ENCODE measurements at regions not wholly inside any gene's neighbourhood (a gene's known extent, or its start where the extent isn't known, plus 50 kb on each side); places are given as distances from the start of the nearest gene placed in this dataset.
"Not testable (repeated sequence)": the region's sequence is repeated elsewhere in the genome, so short reads cannot be mapped to it uniquely, and the experiment has no call there.

DNA sequence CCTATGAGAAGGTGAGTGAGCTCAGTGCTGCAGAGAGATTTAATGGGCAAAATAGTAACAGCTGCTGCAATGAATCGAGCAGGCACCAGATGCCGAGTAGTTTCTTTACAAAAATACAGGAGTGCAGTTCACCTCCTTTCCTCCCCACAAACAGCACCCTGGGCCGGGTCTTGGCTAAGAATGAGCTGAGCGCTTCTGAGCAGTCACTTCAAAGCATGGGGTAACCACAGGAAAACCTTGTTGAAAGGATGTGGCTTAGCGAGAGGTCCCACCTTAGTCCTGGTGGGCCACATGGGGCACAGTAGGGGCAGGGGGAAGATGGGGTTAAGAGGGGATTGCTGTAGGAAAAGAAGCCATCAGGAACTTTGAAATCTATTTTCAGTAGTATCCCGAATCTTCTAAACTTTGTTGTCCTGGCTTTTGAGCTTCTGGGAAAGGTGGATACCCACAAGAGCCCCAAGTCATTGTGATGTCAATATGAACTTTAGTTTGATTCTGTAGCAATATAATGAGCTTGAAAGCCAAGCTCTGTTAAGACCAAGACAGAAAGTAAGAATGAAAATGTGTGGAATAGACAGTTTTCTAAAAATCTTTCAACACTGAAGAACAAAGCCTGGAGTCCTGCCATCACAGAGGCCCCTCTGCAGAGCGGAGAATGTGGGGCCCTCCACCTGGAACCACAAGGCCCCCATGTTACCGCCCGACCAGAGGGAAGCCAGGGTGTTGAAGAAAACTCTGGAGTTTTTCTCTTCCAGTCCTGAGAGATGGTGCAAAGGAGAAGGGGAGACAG lies 101.0 kb upstream of the ZNF236 start:
- peak; percentile 15 to 31 for DNase-seq (ENCODE audit: low read depth in 2 of 2)

DNA sequence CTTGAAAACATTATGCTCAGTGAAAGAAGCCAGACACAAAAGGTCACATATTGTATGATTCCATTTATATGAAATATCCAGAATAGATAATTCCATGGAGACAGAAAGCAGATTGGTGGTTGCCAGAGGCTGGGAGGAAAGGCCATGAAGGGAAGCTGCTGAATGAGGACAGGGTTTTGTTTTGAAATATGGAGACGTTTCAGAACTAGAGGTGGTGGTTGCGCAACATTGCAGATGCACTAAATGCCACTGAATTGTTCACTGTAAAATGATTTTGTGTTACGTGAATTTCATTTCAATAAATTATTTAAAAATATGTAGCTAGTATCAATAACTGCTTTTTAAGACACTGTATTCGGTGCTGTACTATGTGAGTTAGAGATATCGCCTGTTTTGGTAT lies 101.7 kb upstream of the ZNF236 start:
- DNase-seq (ENCODE audit: low read depth in 2 of 2), result no peak

DNA sequence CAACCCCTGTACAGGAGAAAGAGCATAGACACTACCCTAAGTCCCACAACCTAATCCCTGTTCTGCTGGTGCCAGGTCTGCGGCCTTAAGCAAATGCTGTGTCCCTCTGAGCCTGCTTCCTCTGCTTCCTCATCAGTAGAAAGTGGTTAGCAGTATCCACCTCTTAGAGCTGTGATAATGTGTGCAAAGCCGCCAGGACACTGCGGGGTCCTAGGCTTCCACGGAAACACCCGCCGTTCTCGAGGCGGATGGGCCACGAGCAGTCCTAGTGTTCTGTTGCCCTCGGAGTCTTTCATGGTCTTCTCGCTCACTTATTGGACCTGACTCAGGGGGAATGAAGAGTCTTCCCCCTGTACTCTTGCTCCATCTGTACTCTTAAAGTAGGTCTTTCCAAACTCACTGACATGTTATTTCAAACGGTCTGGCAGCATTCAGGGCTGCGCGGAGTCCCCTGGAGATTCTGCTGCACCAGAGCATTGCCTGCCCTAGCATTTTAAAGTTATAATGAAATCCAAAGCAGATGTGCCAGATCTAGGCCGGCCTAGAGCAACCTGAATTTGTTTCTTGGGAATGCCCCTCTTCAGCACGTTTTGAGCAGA lies 107.2 kb upstream of the ZNF236 start:
- DNase-seq (ENCODE audit: low read depth in 2 of 2), result no peak

DNA sequence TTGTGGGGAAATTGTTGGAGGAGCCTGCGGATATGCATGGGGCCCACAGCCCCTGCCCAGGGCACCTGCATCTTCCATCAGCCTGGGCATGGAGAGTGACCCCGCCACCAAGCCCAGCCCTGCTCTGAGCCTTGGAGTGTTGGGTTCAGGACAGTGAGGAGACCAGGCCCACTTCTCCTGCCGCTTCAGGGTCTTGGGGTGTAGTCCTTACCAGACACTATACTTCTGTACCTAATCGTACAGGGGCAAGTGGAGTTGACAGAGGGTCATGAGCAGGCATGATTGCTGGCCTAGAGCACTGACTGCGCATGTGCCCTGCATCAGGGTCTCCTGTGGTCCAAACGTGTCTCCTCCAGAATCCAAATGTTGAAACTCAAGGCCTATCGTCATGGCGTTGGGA lies 108.9 kb upstream of the ZNF236 start:
- DNase-seq (ENCODE audit: low read depth in 2 of 2), result no peak

DNA sequence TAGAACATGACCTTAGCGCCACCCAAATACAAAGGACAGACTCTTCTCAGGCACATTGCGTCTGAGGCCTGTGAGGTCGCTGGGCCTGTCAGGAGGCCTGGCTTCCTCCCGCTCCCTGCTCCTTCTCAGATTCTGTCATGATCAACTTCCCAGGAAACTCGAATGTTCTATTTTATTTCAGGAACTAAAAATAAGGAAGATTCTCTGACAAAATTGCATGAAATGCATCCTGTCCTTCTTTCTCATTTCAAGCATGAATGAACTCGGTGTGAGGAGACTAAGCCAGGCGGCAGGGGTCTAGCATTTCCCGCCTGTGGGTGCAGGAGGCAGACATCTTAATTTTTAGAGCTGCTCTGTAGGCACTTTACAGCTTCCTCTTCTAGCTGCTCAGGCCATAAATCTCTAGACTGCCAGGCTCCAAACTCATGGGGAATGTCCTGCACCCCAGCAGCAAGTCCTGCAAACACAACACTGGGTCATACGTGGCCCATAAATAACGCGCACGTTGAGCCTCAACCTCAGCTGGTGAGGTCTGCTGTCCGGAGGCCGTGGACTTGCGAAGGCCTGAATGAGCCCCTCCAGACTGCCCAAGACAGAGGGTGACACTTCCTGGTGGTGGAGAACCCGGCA lies 109.7 kb upstream of the ZNF236 start:
- no peak for DNase-seq (ENCODE audit: low read depth in 2 of 2)

GRCh38 chr18:76710646-76711520 lies 111.5 kb upstream of the ZNF236 start:
- no peak for DNase-seq (ENCODE audit: low read depth in 2 of 2)

GRCh38 chr18:76709659-76710645 lies 112.4 kb upstream of the ZNF236 start:
- peak; percentile 33 to 47 for DNase-seq (ENCODE audit: low read depth in 2 of 2)

DNA sequence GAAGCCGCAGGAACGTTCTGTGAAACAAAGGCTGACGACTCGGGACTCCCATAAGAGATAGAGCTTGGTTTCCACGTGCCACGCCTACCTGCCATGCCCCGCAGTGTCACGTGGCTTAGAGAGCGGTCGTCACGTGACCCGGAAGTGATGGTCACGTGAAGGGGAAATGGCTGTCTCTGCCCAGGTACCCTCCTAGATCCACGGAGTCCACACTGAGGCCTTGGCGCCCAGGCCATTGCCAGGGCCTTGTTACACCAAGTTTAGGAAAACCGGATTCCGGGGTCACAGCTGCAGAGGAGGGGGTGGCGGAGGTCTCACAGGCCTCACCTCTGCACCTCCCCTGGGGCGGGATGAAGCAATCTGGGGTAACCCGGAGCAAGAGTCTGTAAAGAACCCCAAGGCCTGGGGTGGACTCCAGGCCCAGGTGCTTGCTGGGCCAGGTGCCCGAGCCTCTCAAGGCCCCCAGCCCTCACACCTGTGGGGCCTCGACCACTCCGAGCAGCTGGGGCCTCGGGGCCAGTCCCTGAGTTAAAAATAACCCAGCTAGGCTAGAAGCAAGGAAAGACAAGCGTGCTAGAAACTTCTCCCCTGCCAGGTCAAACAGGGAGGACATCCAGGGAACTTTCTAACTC lies 113.5 kb upstream of the ZNF236 start:
- no peak for DNase-seq (ENCODE audit: low read depth in 2 of 2)

- no peak for DNase-seq (ENCODE audit: low read depth in 2 of 2)
These were observed 114.2 kb upstream of the ZNF236 start for GRCh38 chr18:76708071-76708721.

DNA sequence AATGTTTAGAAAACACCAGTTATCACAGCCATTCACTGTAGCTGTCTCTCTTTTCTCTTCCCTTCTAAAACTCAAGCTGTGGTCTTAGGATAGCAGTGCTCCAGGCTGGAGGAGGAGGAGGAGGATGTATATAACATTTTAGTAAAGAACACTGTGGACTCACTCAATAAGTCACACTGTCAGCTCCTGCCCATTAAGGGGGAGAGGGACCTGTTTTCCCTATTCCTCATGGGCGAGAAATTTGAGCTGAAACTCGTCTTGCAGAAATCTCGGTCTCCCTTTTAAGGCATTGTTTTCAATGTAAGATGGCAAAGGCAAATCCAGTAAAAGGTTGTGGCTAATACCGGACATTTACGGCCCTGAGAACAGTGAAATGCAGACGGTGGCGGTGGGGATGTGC lies 114.8 kb upstream of the ZNF236 start:
- no peak for DNase-seq (ENCODE audit: low read depth in 2 of 2)

DNA sequence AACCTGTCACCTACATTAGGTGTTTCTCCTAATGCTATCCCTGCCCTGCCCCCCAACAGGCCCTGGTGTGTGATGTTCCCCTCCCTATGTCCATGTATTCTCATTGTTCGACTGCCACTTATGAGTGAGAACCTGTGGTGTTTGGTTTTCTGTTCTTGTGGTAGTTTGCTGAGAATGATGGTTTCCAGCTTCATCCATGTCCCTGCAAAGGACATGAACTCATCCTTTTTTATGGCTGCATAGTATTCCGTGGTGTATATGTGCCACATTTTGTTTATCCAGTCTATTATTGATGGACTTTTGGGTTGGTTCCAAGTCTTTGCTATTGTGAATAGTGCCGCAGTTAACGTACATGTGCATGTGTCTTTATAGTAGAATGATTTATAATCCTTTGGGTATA lies 117.8 kb upstream of the ZNF236 start:
- DNase-seq (ENCODE audit: low read depth in 2 of 2), result not testable (repeated sequence)

- DNase-seq (ENCODE audit: low read depth in 2 of 2), result no peak
These were observed 122.4 kb upstream of the ZNF236 start for GRCh38 chr18:76699923-76700322.

GRCh38 chr18:76697441-76697901 lies 124.9 kb upstream of the ZNF236 start:
- DNase-seq (ENCODE audit: low read depth in 2 of 2), result no peak

- DNase-seq (ENCODE audit: low read depth in 2 of 2), result no peak
These were observed 130.6 kb upstream of the ZNF236 start for GRCh38 chr18:76691800-76692199.

GRCh38 chr18:76689646-76690264 lies 132.6 kb upstream of the ZNF236 start:
- DNase-seq (ENCODE audit: low read depth in 2 of 2), result no peak

DNA sequence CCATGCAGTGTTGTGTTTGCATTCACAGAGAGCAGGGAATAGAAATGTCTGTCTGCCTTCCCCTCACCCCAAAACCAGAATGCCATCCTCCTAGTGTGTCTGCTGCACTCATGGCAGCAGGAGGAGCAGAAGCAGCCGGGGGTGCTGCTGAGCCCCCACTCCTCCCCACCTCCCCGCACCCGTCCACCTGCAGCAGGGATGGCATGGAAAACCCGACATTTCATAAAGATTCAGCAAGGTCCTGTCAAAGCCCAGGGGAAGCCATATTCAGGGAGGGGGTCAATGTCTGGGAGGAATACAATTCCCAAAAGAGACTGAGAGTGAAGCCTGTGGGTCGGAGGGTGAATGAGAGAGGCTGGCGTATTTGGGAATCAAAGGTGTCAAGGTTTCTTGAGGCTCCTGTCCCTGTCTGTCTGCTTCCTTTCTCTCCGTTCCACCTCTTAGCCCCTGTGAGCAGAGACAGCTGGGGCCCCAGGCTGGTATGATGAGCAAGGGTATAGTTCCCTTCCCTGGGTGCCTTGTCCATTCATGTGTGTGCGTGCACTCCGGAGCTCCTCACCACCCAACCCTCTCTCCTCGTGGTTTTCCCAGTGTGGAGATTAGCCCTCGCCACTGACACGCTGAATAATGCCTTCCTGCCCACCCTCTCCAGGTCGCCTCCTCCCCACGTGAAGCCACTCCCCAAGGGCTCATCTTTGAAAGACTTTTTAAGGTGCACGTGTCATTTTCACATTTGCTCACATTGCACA lies 133.5 kb upstream of the ZNF236 start:
- DNase-seq (ENCODE audit: low read depth in 2 of 2), result no peak

GRCh38 chr18:76687304-76687962 lies 134.9 kb upstream of the ZNF236 start:
- peak in 1 of 2 donors; percentile 10 for DNase-seq (ENCODE audit: low read depth in 2 of 2)

DNA sequence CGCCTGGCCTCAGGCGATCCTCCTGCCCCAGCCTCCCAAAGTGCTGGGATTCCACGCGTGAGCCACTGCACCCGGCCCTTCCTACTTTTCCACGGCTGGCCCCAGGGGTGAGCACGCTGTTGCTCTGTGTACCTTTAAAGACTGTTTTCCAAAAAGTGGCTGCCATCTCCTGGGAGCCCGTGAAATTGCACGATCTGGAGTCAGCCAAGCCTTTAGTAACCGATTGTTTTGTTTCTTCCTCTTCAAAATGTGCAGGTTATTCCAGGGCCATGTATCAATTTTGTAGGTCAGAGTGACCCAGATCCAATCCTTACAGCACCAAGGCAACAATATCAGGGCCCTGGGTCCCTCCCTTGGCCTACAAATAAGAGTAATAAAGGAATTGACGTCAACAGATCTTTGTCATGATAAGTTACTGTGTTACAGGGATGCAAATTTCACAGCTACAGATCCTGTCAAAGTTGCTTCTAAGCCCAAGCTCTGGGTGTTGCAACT lies 135.6 kb upstream of the ZNF236 start:
- DNase-seq (ENCODE audit: low read depth in 2 of 2), result no peak

Measured in stimulated activated CD4-positive, alpha-beta T cell treated with anti-CD3 and anti-CD28 coated beads, Interleukin-15, amount 100 ng/mL, for 48 hours (primary cell).